Skeletal muscle satellite cell (primary cell): ENCODE measurements at regions not wholly inside any gene's neighbourhood (a gene's known extent, or its start where the extent isn't known, plus 50 kb on each side); places are given as distances from the start of the nearest gene placed in this dataset.

Experiments used
- H3K27me3 ChIP-seq: 2 replicates; pipeline ENCODE4 v1.7.0; 2013; ENCODE audit warnings: low read length; ENCODE audit not compliant: control insufficient read depth, insufficient read depth
- H3K36me3 ChIP-seq: 2 replicates; pipeline ENCODE4 v1.7.0; 2013; ENCODE audit warnings: mild to moderate bottlenecking, control low read depth, low read length; ENCODE audit not compliant: insufficient read depth
- H3K4me1 ChIP-seq: 2 replicates; pipeline ENCODE4 v1.7.0; 2013; ENCODE audit warnings: low read length; ENCODE audit not compliant: control insufficient read depth, insufficient read depth
- H3K4me2 ChIP-seq: 2 replicates; pipeline ENCODE4 v1.7.0; 2013; ENCODE audit warnings: mild to moderate bottlenecking, low read length
- H3K4me3 ChIP-seq: 2 replicates; pipeline ENCODE4 v1.7.0; 2013; ENCODE audit warnings: low read length
- H3K9ac ChIP-seq: 2 replicates; pipeline ENCODE4 v1.7.0; 2013; ENCODE audit warnings: mild to moderate bottlenecking, low read depth, low read length, moderate library complexity
- H3K9me3 ChIP-seq: replicated peaks from 2 replicates; pipeline ENCODE4 v1.7.0; 2013; ENCODE audit warnings: mild to moderate bottlenecking, control low read depth, low read length

GRCh38 chr16:50479771-50480170 lies 68.4 kb upstream of the NKD1 start:
- Histone ChIP-seq H3K4me1 (no peaks in the 10 kb centered on the region), H3K9me3 (no peaks in the 10 kb centered on the region), H3K9ac (no peak overlapping the region), H3K36me3 (no peaks in the 10 kb centered on the region), H3K4me3 (no peak overlapping the region), H3K4me2 (no peak overlapping the region), H3K27me3 (peaks cover 4% of the 10 kb centered on the region)

DNA sequence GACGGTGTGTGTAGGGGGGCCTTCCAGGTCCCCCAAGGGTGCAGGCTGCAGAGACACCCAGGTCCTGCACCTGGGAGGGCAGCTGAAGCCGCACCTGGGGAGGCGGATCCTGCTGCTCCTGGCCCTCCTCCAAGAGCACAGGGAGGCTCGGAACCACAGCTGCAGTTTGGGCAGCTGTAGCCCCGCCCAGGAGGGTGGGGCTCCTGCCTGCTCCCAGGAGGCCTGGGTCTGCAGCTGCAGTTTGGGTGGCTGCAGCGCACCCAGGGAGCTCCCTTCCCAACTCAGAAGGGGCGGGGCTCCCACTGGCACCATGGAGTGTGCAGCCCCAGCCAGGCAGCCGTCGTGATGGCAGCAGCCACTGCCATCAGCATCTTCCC lies 69.4 kb upstream of the NKD1 start:
- H3K9me3 ChIP-seq: no peaks in the 10 kb centered on the region
- no peaks in the 10 kb centered on the region for H3K36me3 ChIP-seq
- no peak overlapping the region for H3K9ac ChIP-seq
- H3K4me2 ChIP-seq: no peak overlapping the region
- no peaks in the 10 kb centered on the region for H3K4me1 ChIP-seq
- peaks cover 4% of the 10 kb centered on the region for H3K27me3 ChIP-seq
- no peak overlapping the region for H3K4me3 ChIP-seq

DNA sequence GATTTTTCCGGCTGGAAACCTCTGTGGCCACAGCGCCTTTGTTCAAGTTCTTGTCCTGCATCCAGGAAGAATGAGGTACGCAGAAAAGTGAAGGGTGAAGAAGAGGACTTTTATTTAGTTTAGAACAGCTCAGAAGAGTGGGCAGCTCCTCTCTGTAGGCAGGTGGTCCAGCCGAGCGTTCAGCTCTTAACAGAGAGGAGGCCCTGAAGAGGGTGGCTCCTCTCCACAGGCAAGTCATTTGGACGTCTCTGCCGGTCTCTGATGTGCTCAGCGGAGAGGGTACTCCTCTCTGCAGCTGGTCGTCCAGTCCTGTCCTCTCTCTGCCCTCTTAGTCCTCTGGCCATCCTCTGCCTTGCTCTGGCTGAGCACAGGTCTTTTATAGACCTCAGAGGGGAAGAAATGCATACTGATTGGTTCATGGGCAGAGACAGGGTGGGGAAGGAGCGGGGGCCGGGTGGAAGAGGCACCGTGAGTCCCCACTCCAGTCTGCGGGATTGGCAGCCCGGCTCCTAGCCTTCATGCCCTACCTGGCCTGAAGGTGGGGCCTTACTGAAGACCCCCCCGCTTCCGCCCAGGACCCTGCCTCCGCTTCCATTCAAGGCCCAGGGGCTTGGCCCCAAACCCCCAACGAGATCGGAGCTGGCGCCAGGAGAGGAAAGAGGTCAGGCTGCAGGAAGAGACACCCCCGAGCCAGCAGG lies 70.0 kb upstream of the NKD1 start:
- Histone ChIP-seq H3K4me2 (no peak overlapping the region), H3K9me3 (no peaks in the 10 kb centered on the region), H3K36me3 (no peaks in the 10 kb centered on the region), H3K9ac (no peak overlapping the region), H3K4me1 (no peaks in the 10 kb centered on the region), H3K27me3 (peaks cover 4% of the 10 kb centered on the region), H3K4me3 (no peak overlapping the region)

DNA sequence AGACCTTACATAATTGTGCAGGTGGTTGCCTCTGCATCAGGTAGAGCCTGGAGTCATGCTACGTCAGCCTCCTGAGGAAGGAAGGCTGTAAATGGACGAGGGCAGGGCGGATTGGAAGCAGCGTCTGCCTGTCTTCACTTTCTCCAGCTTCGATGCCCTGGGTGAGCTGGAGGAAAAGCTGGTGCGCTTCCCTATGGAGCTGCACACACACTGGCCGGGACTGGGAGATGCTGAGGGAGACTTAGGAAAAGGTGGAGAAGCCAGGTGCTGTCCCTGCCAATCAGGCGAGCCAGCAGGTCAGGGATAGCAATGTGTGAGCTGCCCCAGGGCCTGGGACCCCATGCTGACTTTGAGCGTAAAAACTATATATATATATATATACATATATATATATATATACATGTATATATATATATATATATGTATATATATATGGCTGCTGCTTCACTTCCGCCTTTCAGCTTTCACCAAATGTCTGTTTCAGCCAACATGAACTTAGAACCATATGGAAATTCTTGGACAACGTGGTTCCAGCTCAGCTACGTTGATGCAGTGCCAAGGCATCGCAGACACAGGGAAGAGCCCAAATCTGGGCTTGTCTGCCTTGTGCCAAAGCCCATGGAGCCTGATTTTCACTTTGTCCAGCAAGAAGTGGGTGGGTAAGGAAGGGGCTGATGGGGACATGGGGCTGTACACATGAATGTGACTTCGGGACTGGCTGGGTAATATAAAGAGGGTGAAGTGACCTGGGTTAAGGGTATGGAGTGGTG lies 71.5 kb upstream of the NKD1 start:
- Histone ChIP-seq H3K4me1 (no peaks in the 10 kb centered on the region), H3K27me3 (peaks cover 4% of the 10 kb centered on the region), H3K4me3 (no peak overlapping the region), H3K36me3 (no peaks in the 10 kb centered on the region), H3K9me3 (no peaks in the 10 kb centered on the region), H3K9ac (no peak overlapping the region), H3K4me2 (no peak overlapping the region)

- Histone ChIP-seq H3K9me3 (no peaks in the 10 kb centered on the region), H3K4me2 (no peak overlapping the region), H3K27me3 (peaks cover 4% of the 10 kb centered on the region), H3K9ac (no peak overlapping the region), H3K4me1 (no peaks in the 10 kb centered on the region), H3K4me3 (no peak overlapping the region), H3K36me3 (no peaks in the 10 kb centered on the region)
These were observed 73.0 kb upstream of the NKD1 start for GRCh38 chr16:50475170-50475569.

DNA sequence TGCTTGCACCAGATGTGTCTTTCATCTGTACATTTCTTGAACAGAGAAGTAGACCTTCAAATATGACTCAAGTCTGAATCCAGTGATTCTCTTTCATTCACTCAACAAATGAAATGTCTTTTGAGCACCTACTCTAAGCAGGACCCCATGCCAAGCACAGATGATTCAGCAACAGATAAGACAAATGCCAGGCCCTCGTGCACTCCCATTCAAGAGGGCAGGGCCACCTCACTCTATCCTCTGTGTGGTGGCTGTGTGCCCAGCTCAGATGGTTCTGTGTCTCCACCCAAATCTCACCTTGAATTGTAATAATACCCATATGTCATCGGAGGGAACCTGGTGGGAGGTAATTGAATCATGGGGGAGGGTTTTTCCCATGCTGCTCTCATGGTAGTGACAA lies 74.1 kb upstream of the NKD1 start:
- H3K27me3 ChIP-seq: peaks cover 12% of the 10 kb centered on the region
- no peaks in the 10 kb centered on the region for H3K4me1 ChIP-seq
- H3K9ac ChIP-seq: no peak overlapping the region
- no peak overlapping the region for H3K4me3 ChIP-seq
- H3K9me3 ChIP-seq: no peaks in the 10 kb centered on the region
- H3K4me2 ChIP-seq: no peak overlapping the region
- no peaks in the 10 kb centered on the region for H3K36me3 ChIP-seq

DNA sequence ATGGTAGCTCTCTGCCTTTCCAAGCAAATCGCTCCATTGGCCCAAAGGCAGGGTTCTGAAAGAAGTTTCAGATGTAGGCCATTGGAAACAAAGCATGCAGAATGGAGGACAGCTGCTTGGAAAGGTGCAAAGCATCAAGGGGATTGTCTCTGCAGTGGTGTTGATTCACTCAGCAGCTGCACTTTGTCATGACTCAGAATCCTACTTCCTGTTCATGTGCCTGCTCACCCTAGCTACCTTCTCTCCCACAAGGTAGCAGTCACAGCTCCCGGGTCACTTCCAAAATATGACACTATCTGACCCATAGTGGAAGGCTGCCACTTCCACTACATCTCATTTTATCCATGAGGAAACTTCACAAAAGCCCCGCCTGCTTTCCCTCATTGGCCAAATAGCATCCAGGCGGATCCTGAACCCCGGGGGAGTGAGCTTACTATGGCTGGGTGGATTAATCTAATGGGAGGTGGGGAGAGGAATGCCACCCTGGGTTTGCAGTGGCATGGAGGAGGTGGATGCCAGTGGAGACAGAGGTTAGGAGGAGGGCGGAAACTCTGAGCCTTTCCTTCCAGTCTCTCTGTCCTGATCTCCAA lies 74.7 kb upstream of the NKD1 start:
- peaks cover 18% of the 10 kb centered on the region for H3K27me3 ChIP-seq

DNA sequence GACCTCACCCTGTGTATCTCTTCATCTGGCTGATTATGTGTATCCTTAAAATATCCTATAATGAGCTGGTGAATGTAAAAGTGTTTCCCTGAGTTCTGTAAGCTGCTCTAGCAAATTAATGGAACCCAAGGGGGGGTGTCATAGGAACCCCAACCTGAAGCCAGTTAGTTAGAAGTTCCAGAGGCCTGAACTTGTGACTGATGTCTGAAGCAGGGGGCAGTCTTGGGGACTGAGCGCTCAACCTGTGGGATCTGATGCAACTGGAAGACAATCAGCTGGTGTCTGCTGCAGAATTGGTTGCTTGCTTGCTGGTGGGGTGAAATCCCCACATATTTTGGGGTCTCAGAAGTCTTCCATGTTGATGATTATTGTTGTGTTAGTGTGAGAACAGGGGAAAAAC lies 75.7 kb upstream of the NKD1 start:
- Histone ChIP-seq H3K4me2 (no peak overlapping the region), H3K9ac (no peak overlapping the region), H3K4me3 (no peak overlapping the region), H3K4me1 (no peaks in the 10 kb centered on the region), H3K9me3 (no peaks in the 10 kb centered on the region), H3K36me3 (no peaks in the 10 kb centered on the region), H3K27me3 (peaks cover 26% of the 10 kb centered on the region)

More for the DNA sequence above, 74.7 kb upstream of the NKD1 start:
- Histone ChIP-seq H3K9me3 (no peaks in the 10 kb centered on the region), H3K4me1 (no peaks in the 10 kb centered on the region), H3K4me3 (no peak overlapping the region), H3K9ac (no peak overlapping the region), H3K4me2 (no peak overlapping the region), H3K36me3 (no peaks in the 10 kb centered on the region)

- Histone ChIP-seq H3K9ac (no peak overlapping the region), H3K4me2 (no peak overlapping the region), H3K4me1 (no peaks in the 10 kb centered on the region), H3K27me3 (peaks cover 37% of the 10 kb centered on the region), H3K4me3 (no peak overlapping the region), H3K36me3 (no peaks in the 10 kb centered on the region), H3K9me3 (no peaks in the 10 kb centered on the region)
These were observed 77.5 kb upstream of the NKD1 start for GRCh38 chr16:50470687-50471086.

GRCh38 chr16:50469744-50470321 lies 78.4 kb upstream of the NKD1 start:
- H3K9ac ChIP-seq: no peak overlapping the region
- peaks cover 39% of the 10 kb centered on the region for H3K27me3 ChIP-seq
- no peaks in the 10 kb centered on the region for H3K4me1 ChIP-seq
- H3K4me2 ChIP-seq: no peak overlapping the region
- no peaks in the 10 kb centered on the region for H3K9me3 ChIP-seq
- H3K4me3 ChIP-seq: no peak overlapping the region
- no peaks in the 10 kb centered on the region for H3K36me3 ChIP-seq

- no peaks in the 10 kb centered on the region for H3K9me3 ChIP-seq
- H3K4me1 ChIP-seq: no peaks in the 10 kb centered on the region
- H3K27me3 ChIP-seq: peaks cover 39% of the 10 kb centered on the region
- H3K4me3 ChIP-seq: no peak overlapping the region
- H3K36me3 ChIP-seq: no peaks in the 10 kb centered on the region
- H3K4me2 ChIP-seq: no peak overlapping the region
- H3K9ac ChIP-seq: no peak overlapping the region
These were observed 79.0 kb upstream of the NKD1 start for GRCh38 chr16:50469121-50469743.
